ENCODE measurements at regions not wholly inside any gene's neighbourhood (a gene's known extent, or its start where the extent isn't known, plus 50 kb on each side); places are given as distances from the start of the nearest gene placed in this dataset.

GRCh38 chr1:82287556-82287955 is 486.8 kb downstream of the ADGRL2 start:
- TF ChIP-seq TCF12 (IDR thresholded peaks at IDR 0.05; ENCODE audit: low read depth) (no peak), EGR1 (IDR thresholded peaks at IDR 0.05) (no peak), USF1 (IDR thresholded peaks at IDR 0.05) (no peak), MAX (IDR thresholded peaks at IDR 0.05) (no peak), YY1 (IDR thresholded peaks at IDR 0.05; ENCODE audit: low read depth) (no peak), CREB1 (IDR thresholded peaks at IDR 0.05; ENCODE audit: low read depth) (no peak), EP300 (IDR thresholded peaks at IDR 0.05; ENCODE audit: borderline replicate concordance) (no peak), ZBTB7A (IDR thresholded peaks at IDR 0.05; ENCODE audit: low read depth) (no peak), NFIC (IDR thresholded peaks at IDR 0.05) (no peak)

GRCh38 chr1:82284213-82284612 is 483.5 kb downstream of the ADGRL2 start:
- no peak for TF ChIP-seq REST (IDR thresholded peaks at IDR 0.05; ENCODE audit: low read depth)

- no peak for TF ChIP-seq CREB1 (IDR thresholded peaks at IDR 0.05; ENCODE audit: low read depth)
- TF ChIP-seq ZBTB7A (IDR thresholded peaks at IDR 0.05; ENCODE audit: low read depth): no peak
- no peak for TF ChIP-seq REST (IDR thresholded peaks at IDR 0.05; ENCODE audit: low read depth)
- no peak for TF ChIP-seq TEAD4 (IDR thresholded peaks at IDR 0.05)
- no peak for TF ChIP-seq CEBPB (IDR thresholded peaks at IDR 0.05)
- no peak for TF ChIP-seq EGR1 (IDR thresholded peaks at IDR 0.05)
- no peak for TF ChIP-seq NFIC (IDR thresholded peaks at IDR 0.05)
- TF ChIP-seq MAX (IDR thresholded peaks at IDR 0.05): no peak
- no peak for TF ChIP-seq EP300 (IDR thresholded peaks at IDR 0.05; ENCODE audit: borderline replicate concordance)
- no peak for TF ChIP-seq FOXM1 (IDR thresholded peaks at IDR 0.05; ENCODE audit: borderline replicate concordance, low read depth)
- TF ChIP-seq TCF12 (IDR thresholded peaks at IDR 0.05; ENCODE audit: low read depth): no peak
- no peak for TF ChIP-seq TAF1 (IDR thresholded peaks at IDR 0.05; ENCODE audit: low read depth)
- no peak for TF ChIP-seq USF1 (IDR thresholded peaks at IDR 0.05)
- no peak for TF ChIP-seq RAD21 (IDR thresholded peaks at IDR 0.05; ENCODE audit: low read depth)
- TF ChIP-seq YY1 (IDR thresholded peaks at IDR 0.05; ENCODE audit: low read depth): no peak
These were observed 478.5 kb downstream of the ADGRL2 start for GRCh38 chr1:82279241-82279640.

- no peak for TF ChIP-seq TCF12 (IDR thresholded peaks at IDR 0.05; ENCODE audit: low read depth)
- TF ChIP-seq CREB1 (IDR thresholded peaks at IDR 0.05; ENCODE audit: low read depth): no peak
- no peak for TF ChIP-seq EP300 (IDR thresholded peaks at IDR 0.05; ENCODE audit: borderline replicate concordance)
- no peak for TF ChIP-seq ZBTB7A (IDR thresholded peaks at IDR 0.05; ENCODE audit: low read depth)
- TF ChIP-seq USF1 (IDR thresholded peaks at IDR 0.05): no peak
- no peak for TF ChIP-seq EGR1 (IDR thresholded peaks at IDR 0.05)
- TF ChIP-seq CEBPB (IDR thresholded peaks at IDR 0.05): no peak
- no peak for TF ChIP-seq FOXM1 (IDR thresholded peaks at IDR 0.05; ENCODE audit: borderline replicate concordance, low read depth)
- no peak for TF ChIP-seq NFIC (IDR thresholded peaks at IDR 0.05)
- TF ChIP-seq RAD21 (IDR thresholded peaks at IDR 0.05; ENCODE audit: low read depth): no peak
- TF ChIP-seq TAF1 (IDR thresholded peaks at IDR 0.05; ENCODE audit: low read depth): no peak
These were observed 473.1 kb downstream of the ADGRL2 start for GRCh38 chr1:82273816-82274215.

- TF ChIP-seq EGR1 (IDR thresholded peaks at IDR 0.05): no peak
- no peak for TF ChIP-seq NFIC (IDR thresholded peaks at IDR 0.05)
- no peak for TF ChIP-seq TEAD4 (IDR thresholded peaks at IDR 0.05)
- no peak for TF ChIP-seq CREB1 (IDR thresholded peaks at IDR 0.05; ENCODE audit: low read depth)
These were observed 468.7 kb downstream of the ADGRL2 start for GRCh38 chr1:82269431-82269830.

- no peak for TF ChIP-seq EGR1 (IDR thresholded peaks at IDR 0.05)
- TF ChIP-seq CREB1 (IDR thresholded peaks at IDR 0.05; ENCODE audit: low read depth): no peak
- no peak for TF ChIP-seq NFIC (IDR thresholded peaks at IDR 0.05)
- no peak for TF ChIP-seq MAX (IDR thresholded peaks at IDR 0.05)
- TF ChIP-seq TCF12 (IDR thresholded peaks at IDR 0.05; ENCODE audit: low read depth): no peak
- TF ChIP-seq TAF1 (IDR thresholded peaks at IDR 0.05; ENCODE audit: low read depth): no peak
- TF ChIP-seq TEAD4 (IDR thresholded peaks at IDR 0.05): no peak
- TF ChIP-seq CEBPB (IDR thresholded peaks at IDR 0.05): no peak
- no peak for TF ChIP-seq ZBTB7A (IDR thresholded peaks at IDR 0.05; ENCODE audit: low read depth)
- TF ChIP-seq USF1 (IDR thresholded peaks at IDR 0.05): no peak
- no peak for TF ChIP-seq FOXM1 (IDR thresholded peaks at IDR 0.05; ENCODE audit: borderline replicate concordance, low read depth)
- TF ChIP-seq YY1 (IDR thresholded peaks at IDR 0.05; ENCODE audit: low read depth): no peak
- TF ChIP-seq REST (IDR thresholded peaks at IDR 0.05; ENCODE audit: low read depth): no peak
- TF ChIP-seq EP300 (IDR thresholded peaks at IDR 0.05; ENCODE audit: borderline replicate concordance): no peak
- TF ChIP-seq RAD21 (IDR thresholded peaks at IDR 0.05; ENCODE audit: low read depth): no peak
These were observed 468.1 kb downstream of the ADGRL2 start for GRCh38 chr1:82268826-82269225.

Data from Ishikawa (cell line).